GM13977 (cell line): ENCODE measurements at regions not wholly inside any gene's neighbourhood (a gene's known extent, or its start where the extent isn't known, plus 50 kb on each side); places are given as distances from the start of the nearest gene placed in this dataset.

ENCODE experiments used
- DNase-seq: peaks from one replicate; pipeline ENCODE4 v3.0.0; 2012; ENCODE audit warnings: low spot score
- in situ Hi-C: fragments of 300-500 bp; cut with MboI; formaldehyde crosslinking; loops from one replicate; pipeline ENCODE4 v1.12.0; 2022; ENCODE audit warnings: low sequenced_read_pairs, low pct_unique_long_range_greater_than_20kb, mixed read lengths, inconsistent platforms; ENCODE audit not compliant: unreplicated experiment
- TF ChIP-seq, protein P1 (sequence below): IDR thresholded peaks from 2 replicates; pipeline ENCODE4 v1.5.1; 2012; ENCODE audit warnings: mild to moderate bottlenecking, control low read depth; ENCODE audit not compliant: insufficient read depth; ENCODE audit errors: extremely low read depth, missing control alignments

DNA sequence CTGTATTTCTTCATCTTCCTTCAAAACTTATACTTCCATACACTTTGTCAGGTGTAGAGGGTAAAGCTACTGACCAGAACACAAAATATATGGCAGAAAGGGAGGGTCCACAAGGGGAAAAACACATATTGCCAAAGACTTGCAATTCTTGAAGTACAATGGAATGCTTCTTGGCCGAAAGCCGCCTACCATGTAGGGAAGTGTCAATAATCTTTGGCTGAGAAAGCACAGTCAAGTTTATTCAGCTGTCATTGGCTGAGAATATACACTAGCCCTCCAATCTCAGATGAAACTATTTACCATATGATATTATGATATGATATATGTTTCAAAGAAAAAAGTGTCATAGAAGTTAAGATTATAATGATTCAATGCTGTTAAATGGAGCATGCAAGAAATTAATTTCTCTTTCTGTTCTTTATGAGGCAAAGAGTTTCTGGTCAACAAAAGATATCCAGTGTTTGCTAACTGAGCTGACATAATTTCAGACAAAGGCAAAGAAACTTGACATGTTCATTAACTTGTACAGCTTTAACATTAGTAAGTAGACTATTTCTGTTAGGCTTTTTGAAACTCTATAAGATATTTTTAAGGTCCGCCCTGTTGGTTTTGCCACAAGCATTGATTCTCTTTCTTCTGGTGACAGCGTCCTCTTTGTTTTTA, 89.0 kb upstream of the LPP start:
- in situ Hi-C loops: no loop called here
- DNase-seq: no peak
- TF ChIP-seq, protein P1, sequence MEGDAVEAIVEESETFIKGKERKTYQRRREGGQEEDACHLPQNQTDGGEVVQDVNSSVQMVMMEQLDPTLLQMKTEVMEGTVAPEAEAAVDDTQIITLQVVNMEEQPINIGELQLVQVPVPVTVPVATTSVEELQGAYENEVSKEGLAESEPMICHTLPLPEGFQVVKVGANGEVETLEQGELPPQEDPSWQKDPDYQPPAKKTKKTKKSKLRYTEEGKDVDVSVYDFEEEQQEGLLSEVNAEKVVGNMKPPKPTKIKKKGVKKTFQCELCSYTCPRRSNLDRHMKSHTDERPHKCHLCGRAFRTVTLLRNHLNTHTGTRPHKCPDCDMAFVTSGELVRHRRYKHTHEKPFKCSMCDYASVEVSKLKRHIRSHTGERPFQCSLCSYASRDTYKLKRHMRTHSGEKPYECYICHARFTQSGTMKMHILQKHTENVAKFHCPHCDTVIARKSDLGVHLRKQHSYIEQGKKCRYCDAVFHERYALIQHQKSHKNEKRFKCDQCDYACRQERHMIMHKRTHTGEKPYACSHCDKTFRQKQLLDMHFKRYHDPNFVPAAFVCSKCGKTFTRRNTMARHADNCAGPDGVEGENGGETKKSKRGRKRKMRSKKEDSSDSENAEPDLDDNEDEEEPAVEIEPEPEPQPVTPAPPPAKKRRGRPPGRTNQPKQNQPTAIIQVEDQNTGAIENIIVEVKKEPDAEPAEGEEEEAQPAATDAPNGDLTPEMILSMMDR: no peak

DNA sequence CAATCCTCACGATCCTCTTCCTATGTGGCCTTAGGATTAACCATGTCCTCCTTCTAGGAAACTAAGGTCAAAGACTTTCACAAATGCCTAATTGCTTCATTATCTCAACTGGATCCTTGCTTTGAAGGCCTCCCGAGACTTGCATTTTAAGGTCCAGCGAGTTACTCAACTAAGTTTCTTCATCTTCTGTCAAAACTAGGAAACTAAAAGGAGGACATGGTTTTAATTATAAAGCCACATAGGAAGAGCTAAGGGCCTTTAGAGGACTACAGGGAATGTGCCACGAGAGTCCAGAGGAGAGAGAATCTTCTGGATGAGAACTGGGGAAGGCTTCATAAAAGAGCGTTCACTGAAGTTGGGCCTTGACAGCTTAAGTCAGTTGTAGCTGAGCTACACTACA, 87.8 kb upstream of the LPP start:
- in situ Hi-C loops: no loop called here
- DNase-seq: no peak
- TF ChIP-seq, protein P1: no peak

DNA sequence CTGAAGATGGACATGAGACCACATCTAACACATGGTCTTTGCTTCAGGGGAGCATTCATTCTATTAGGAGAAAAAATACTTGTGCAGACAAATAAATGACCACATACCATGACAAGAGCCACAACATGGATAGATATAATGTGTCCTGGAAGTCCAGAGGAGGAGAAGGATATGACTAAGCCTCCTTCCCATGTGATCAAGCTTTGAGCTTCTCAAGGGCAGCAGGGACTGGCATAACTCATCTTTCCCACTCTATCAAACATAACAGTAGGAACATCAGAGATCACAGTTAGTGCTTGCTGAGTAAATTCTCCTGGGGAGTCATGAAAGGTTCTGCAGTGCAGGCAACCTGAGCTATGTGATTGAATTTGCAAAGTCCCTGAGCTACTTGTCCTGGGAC, 86.0 kb upstream of the LPP start:
- in situ Hi-C loops: no loop called here
- TF ChIP-seq, protein P1: no peak
- DNase-seq: no peak

DNA sequence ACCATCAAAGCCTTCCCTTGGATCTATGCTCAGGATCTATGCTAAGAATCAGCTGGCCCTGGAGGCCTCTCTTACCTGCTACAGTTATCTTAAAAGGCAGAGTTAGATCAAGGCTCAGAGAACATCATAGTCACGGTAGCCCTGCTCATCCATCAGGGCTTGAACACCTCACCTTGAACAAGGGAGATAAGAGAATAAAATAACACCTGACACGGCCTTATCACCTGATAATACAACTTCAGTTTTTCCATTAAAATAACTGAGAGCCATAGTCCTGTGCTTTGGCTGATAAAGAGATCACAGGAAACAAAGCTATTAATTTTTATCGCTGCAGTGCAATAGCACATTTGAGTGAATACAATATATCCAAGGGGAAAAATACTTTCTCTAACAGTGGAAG, 85.6 kb upstream of the LPP start:
- no peak for DNase-seq
- TF ChIP-seq, protein P1: no peak
- in situ Hi-C loops: no loop called here

DNA sequence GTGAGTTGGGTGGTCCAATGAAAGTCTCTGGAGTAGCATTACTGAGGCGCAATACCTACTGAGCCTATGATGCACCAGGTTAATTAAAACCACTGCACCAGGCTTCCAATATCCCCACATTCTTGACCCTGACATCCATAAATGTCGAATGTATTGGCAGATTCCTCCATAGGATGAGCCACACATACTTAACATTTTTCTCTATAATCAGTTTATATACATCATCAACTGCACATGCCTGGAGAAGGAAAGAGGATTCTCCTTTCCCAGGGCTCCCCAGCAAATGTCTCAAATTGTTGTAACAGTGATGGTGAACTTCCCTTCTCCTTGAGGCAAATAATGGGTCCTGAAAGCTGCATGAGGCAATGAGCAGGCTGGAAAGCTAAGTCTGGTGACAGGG, 82.3 kb upstream of the LPP start:
- DNase-seq: no peak
- TF ChIP-seq, protein P1: no peak
- in situ Hi-C loops: no loop called here

DNA sequence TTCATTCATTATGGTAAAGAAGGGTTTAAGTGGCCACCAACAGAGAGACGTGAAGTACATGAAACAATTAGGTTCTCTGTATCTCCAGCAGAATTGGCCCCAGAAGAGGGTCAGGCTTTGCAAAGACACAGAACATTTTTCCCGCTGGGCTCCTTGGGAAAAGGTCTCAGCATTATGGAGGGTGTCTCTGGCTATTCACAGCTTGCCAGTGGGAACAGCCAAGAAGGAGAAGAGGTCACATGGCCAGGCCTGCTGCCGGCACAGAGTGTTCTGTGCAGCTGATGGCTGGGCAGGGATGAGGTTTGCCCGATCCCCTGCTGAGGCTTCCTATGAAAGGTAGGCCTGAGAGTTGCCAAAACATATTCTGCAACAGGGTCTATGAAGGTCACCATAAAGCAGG, 77.8 kb upstream of the LPP start:
- no peak for DNase-seq
- in situ Hi-C loops: no loop called here
- TF ChIP-seq, protein P1: no peak

DNA sequence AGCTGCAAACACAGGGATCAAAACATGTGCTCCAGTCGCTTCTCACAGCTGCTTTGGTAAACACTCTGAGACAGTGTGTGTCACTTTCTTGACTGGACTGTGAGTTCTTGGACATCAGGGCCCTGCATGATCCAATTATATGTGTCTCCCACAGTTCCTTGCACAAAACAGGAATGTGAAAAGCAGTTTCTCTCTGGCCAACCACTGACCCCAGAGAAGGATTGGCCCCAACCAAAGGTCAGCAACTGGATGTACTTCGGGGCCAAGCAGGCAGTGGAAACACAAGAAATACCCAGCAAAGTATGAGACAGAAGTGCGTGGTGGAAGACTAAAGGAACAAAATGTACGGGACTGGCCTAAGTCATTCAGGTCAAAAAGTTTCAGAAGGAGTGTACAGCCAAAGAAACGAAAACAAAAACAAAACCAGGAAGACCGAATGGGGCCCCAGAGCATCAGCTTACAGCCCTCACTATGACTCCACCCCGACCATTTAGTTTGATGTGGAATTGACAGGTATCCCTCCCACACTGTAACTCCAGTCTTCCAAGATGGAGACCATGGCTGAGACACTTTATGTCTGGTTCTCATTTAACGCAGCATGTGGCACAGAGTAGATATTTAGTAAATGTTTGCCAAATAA, 76.7 kb upstream of the LPP start:
- DNase-seq: no peak
- TF ChIP-seq, protein P1: no peak
- in situ Hi-C loops: no loop called here
